ENCODE measurements at regions not wholly inside any gene's neighbourhood (a gene's known extent, or its start where the extent isn't known, plus 50 kb on each side); places are given as distances from the start of the nearest gene placed in this dataset.

DNA sequence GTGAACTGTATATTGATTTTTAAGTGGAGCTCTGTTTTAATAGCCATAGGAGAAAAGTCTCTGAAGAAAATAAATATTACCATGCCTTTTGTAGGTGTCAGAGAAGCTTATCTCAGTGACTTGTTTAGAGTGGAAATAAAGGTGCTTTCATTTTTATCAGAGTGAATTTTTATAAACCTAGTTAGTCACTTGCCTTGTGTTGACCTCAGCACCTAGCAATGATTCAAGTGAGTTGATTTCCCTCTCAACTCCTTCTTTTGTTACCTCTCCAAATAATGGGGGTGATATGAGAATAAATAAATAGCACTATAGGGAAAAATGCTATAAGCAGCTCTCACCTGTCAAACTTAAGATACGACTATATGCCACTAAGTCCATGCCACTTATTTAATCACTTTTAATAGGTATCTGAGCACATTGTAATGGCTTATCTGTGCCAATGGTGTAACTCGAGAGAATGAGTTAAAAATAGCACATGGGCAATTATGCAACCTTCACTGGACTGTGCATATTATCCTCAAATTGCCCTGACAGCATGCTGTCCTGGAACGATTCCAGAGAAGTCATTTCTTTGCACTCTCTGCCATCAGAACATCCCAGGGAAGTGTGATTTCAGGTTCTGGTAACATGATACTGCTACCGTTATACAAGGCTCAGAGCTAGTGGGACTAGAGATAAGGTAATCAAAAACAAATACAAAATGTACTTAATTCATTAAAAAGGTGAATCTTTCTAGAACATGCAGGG lies 290.8 kb downstream of the CCDC85A start:
- H3K36me3 Mint-ChIP-seq (ENCODE audit: insufficient read depth) = no peaks in the 10 kb centered on the region
- no peaks in the 10 kb centered on the region for H3K4me1 Mint-ChIP-seq
- no peak overlapping the region for H3K4me3 Mint-ChIP-seq
- no peaks in the 10 kb centered on the region for H3K27me3 Mint-ChIP-seq
- ATAC-seq (replicated peaks; ENCODE audit: extremely low read depth, poor library complexity, severe bottlenecking) (no peak), DNase-seq (ENCODE audit: low spot score in 2 of 2) (no peak)
- peaks cover 11% of the 10 kb centered on the region for H3K9me3 Mint-ChIP-seq
- no peak overlapping the region for H3K27ac Mint-ChIP-seq (ENCODE audit: low read depth)

DNA sequence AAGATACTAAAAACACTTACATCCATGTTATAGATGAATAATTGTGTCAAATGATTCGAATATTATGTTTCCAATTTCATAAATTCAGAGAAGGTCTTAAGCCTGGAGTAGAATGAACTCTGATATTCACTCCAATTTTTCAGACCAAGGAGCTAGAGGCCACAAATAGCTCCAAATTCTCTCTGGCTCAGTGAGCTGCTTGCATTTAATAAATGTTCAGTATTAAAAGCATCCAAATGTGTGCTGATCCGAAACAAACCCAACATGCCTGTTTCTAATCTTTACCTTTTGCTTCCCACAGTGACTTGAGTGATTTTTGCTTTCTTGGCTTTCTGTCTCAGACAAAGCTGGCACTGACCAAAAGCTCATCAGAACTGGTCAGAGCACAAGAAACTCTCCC lies 291.4 kb downstream of the CCDC85A start:
- ATAC-seq (replicated peaks; ENCODE audit: extremely low read depth, poor library complexity, severe bottlenecking) (no peak), DNase-seq (ENCODE audit: low spot score in 2 of 2) (no peak)
- H3K4me3 Mint-ChIP-seq = no peak overlapping the region
- peaks cover 11% of the 10 kb centered on the region for H3K9me3 Mint-ChIP-seq
- H3K27ac Mint-ChIP-seq (ENCODE audit: low read depth) = no peak overlapping the region
- H3K4me1 Mint-ChIP-seq = no peaks in the 10 kb centered on the region
- H3K36me3 Mint-ChIP-seq (ENCODE audit: insufficient read depth) = no peaks in the 10 kb centered on the region
- no peaks in the 10 kb centered on the region for H3K27me3 Mint-ChIP-seq

DNA sequence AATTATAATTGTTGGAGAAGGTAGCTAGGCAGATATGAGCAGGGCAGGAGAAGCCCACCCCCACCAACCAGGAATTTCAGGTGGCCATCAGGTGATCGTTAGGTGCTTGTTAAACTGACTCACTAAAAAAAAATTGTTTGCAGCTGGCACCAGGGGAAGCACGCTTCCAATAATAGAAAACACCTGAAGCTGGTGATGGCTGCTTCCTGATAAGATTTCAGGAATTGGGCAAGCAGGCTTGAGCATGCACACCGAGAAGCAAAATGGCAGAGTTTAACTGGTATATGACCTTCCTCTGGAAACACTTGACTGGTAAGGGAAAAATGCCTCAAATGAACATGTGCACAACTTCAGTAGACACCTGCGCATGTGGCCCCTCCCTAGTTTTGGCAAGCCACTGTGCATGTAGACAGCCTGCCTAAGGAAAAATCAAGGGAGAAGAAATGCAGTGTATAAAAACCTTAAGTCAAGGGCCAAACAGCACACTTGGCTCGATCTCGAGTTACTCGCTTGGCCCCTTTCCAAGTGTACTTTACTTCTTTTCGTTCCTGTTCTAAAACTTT lies 292.8 kb downstream of the CCDC85A start:
- Mint-ChIP-seq H3K4me3 (no peak overlapping the region), H3K27ac (ENCODE audit: low read depth) (no peak overlapping the region), H3K27me3 (no peaks in the 10 kb centered on the region), H3K9me3 (peaks cover 15% of the 10 kb centered on the region), H3K4me1 (no peaks in the 10 kb centered on the region), H3K36me3 (ENCODE audit: insufficient read depth) (no peaks in the 10 kb centered on the region)
- DNase-seq (ENCODE audit: low spot score in 2 of 2) (no peak), ATAC-seq (replicated peaks; ENCODE audit: extremely low read depth, poor library complexity, severe bottlenecking) (no peak)

DNA sequence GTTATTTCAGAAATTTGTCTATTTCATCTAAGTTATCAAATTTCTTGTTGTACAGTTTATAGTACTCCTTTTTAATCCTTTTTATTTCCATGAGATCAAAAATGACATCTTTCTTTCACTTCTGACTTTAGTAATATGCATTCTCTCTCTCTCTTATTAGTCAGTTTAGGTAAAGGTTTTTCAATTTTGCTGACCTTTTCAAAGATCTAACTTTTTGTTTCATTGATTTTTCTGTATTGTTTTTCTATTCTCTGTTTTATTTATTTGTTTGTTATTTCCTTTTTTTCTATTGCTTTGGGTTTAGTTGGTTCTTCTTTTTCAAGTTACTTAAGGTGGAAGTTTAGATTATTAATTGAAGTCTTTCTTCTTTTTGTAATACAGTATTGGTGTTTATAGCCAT lies 294.2 kb downstream of the CCDC85A start:
- H3K9me3 Mint-ChIP-seq = peaks cover 17% of the 10 kb centered on the region
- DNase-seq (ENCODE audit: low spot score in 2 of 2) (no peak), ATAC-seq (replicated peaks; ENCODE audit: extremely low read depth, poor library complexity, severe bottlenecking) (no peak)
- no peak overlapping the region for H3K27ac Mint-ChIP-seq (ENCODE audit: low read depth)
- no peaks in the 10 kb centered on the region for H3K36me3 Mint-ChIP-seq (ENCODE audit: insufficient read depth)
- no peaks in the 10 kb centered on the region for H3K27me3 Mint-ChIP-seq
- no peaks in the 10 kb centered on the region for H3K4me1 Mint-ChIP-seq
- no peak overlapping the region for H3K4me3 Mint-ChIP-seq

DNA sequence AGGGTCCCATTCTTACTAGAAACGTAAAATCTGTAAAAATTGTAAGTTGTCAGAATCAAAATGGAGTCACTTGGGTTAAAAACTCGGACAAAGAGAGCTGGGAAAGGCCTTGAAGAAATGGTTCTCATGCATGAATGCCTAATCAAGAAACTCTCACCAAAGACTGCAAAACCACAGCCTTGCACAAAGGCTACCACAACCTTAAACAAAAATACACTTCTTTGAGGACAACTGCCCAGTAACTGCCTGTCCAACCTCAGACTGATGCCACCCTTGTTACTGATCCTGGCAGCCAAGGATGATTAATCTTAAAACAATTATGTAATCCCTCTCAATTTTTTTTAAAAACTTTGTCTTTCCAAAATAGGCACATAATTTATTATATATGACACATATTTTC lies 299.3 kb downstream of the CCDC85A start:
- DNase-seq (ENCODE audit: low spot score in 2 of 2) = no peak
- no peak for ATAC-seq (replicated peaks; ENCODE audit: extremely low read depth, poor library complexity, severe bottlenecking)
- Mint-ChIP-seq H3K9me3 (peaks cover 20% of the 10 kb centered on the region), H3K4me3 (no peak overlapping the region), H3K36me3 (ENCODE audit: insufficient read depth) (no peaks in the 10 kb centered on the region), H3K27me3 (no peaks in the 10 kb centered on the region), H3K4me1 (no peaks in the 10 kb centered on the region), H3K27ac (ENCODE audit: low read depth) (no peak overlapping the region)

DNA sequence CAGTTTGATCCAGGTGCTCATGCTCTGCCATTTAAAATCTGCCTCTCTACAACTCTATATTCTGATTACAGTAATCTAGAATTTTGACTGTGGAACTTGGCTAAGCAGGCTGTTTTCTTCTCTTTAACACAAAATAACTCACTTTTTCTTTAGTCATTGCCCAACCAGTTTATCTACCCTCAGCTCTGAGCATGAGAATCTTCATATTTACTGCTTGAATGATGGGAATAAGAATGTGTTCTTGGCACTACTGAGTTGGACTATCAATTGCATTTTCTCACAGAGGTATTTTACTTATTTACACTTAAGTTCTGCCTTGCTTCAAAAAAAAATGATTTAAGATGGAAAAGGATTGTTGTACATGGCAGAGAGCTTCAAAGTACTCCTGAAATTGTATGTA lies 301.1 kb downstream of the CCDC85A start:
- H3K4me3 Mint-ChIP-seq = no peak overlapping the region
- no peaks in the 10 kb centered on the region for H3K27me3 Mint-ChIP-seq
- peaks cover 23% of the 10 kb centered on the region for H3K9me3 Mint-ChIP-seq
- no peaks in the 10 kb centered on the region for H3K36me3 Mint-ChIP-seq (ENCODE audit: insufficient read depth)
- H3K4me1 Mint-ChIP-seq = no peaks in the 10 kb centered on the region
- no peak overlapping the region for H3K27ac Mint-ChIP-seq (ENCODE audit: low read depth)
- DNase-seq (ENCODE audit: low spot score in 2 of 2) (no peak), ATAC-seq (replicated peaks; ENCODE audit: extremely low read depth, poor library complexity, severe bottlenecking) (no peak)

DNA sequence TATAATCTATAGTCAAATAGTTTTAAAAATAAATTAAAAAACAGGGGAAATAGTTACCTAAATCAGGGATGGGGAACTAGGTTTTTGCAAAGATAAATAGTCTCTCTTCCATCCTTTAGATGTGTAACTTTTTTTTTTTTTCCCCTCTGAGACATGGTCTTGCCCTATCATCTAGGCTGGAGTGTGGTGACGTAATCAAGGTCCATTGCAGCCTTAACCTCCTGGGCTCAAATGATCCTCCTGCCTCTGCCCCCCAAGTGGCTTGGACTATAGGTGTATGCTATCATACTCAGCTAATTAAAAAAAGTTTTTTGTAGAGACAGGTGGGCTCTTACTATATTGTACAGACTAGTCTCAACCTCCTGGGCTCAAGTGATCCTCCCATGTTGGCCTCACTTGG lies 316.5 kb downstream of the CCDC85A start:
- Mint-ChIP-seq H3K27me3 (no peaks in the 10 kb centered on the region), H3K36me3 (ENCODE audit: insufficient read depth) (no peaks in the 10 kb centered on the region), H3K4me3 (no peak overlapping the region), H3K27ac (ENCODE audit: low read depth) (no peak overlapping the region), H3K4me1 (no peaks in the 10 kb centered on the region), H3K9me3 (peaks cover 37% of the 10 kb centered on the region)
- no peak for ATAC-seq (replicated peaks; ENCODE audit: extremely low read depth, poor library complexity, severe bottlenecking)
- no peak for DNase-seq (ENCODE audit: low spot score in 2 of 2)

DNA sequence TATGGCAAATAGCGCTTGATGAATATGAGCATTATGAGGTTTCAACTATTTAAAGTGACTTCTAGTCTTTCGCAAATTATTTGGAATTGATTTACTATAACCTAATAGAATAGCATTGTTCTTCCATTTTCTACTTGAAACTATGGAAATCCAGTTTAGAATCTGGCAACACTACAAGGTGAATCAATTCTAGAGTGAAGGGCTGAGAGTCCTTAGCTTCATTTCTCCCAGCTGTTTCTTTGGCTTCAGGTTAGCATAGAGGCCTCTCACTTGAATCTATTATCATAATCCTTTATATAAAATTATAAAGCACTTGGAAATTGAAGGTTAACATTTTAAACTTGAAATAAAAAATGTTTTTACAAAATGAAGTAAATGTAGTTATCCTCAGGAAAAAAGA lies 318.8 kb downstream of the CCDC85A start:
- no peak for ATAC-seq (replicated peaks; ENCODE audit: extremely low read depth, poor library complexity, severe bottlenecking)
- peaks cover 38% of the 10 kb centered on the region for H3K9me3 Mint-ChIP-seq
- H3K27me3 Mint-ChIP-seq = no peaks in the 10 kb centered on the region
- no peak overlapping the region for H3K4me3 Mint-ChIP-seq
- H3K4me1 Mint-ChIP-seq = no peaks in the 10 kb centered on the region
- H3K27ac Mint-ChIP-seq (ENCODE audit: low read depth) = no peak overlapping the region
- H3K36me3 Mint-ChIP-seq (ENCODE audit: insufficient read depth) = no peaks in the 10 kb centered on the region
- DNase-seq (ENCODE audit: low spot score in 2 of 2) = no peak

DNA sequence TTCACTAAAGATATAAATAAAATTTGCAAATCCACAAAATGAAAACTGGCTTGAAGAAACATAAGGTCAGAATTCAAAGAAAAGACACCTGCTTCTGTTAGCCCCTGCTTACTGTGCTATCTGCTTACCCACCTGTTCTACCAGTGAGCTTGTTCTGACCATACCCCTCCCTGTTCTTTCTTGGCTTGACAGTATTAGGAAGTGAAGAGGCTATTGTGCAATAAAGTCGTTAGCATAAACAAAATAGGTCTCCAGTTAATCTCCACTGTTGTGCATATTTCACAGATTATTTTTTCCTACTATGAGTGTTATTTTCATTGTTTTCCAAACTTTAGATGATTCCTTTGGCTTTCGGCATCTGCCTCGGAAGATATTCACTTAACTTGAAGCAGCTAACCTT lies 322.1 kb downstream of the CCDC85A start:
- no peak for DNase-seq (ENCODE audit: low spot score in 2 of 2)
- no peak overlapping the region for H3K4me3 Mint-ChIP-seq
- H3K4me1 Mint-ChIP-seq = no peaks in the 10 kb centered on the region
- H3K9me3 Mint-ChIP-seq = peaks cover 27% of the 10 kb centered on the region
- H3K27me3 Mint-ChIP-seq = no peaks in the 10 kb centered on the region
- no peaks in the 10 kb centered on the region for H3K36me3 Mint-ChIP-seq (ENCODE audit: insufficient read depth)
- no peak for ATAC-seq (replicated peaks; ENCODE audit: extremely low read depth, poor library complexity, severe bottlenecking)
- H3K27ac Mint-ChIP-seq (ENCODE audit: low read depth) = no peak overlapping the region

DNA sequence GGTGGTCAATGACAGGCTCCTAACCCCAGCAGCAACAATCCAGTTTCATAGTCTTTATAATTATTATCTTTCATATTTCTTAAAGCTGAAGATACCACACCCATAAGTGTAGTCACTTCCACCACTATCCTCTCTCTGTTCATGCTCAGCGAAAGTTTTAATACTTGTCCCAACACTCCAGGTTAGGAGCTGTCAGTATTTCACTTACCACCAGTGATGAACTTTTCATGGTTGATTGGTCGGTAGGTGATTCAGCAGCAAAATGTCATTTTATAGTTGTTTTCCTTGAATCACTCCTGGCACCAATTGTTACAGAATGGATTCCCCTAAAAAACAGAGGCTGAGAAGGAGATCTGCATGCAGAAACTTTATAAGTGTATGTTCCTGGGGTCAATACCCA lies 324.9 kb downstream of the CCDC85A start:
- H3K27ac Mint-ChIP-seq (ENCODE audit: low read depth) = no peak overlapping the region
- H3K4me3 Mint-ChIP-seq = no peak overlapping the region
- H3K9me3 Mint-ChIP-seq = peaks cover 35% of the 10 kb centered on the region
- H3K36me3 Mint-ChIP-seq (ENCODE audit: insufficient read depth) = no peaks in the 10 kb centered on the region
- no peaks in the 10 kb centered on the region for H3K27me3 Mint-ChIP-seq
- DNase-seq (ENCODE audit: low spot score in 2 of 2) = no peak
- H3K4me1 Mint-ChIP-seq = no peaks in the 10 kb centered on the region
- no peak for ATAC-seq (replicated peaks; ENCODE audit: extremely low read depth, poor library complexity, severe bottlenecking)

DNA sequence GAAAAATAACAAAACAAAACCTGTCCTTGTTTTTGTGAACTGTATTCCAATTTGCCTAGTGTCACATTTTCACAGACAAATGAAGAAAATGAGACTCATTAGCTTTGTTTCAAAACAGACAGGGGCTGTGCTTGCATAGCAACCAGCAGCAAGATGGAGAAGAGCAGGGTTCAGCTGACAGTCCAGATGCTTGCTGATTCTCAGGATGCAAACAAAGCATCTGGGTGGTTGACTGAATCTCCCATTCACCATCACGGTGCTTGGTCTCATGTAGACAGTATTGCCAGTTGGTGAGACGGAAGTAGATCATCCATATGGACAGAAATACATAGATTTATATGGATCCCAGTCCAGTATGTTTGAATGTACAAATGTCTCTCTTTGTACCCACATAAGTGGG lies 326.8 kb downstream of the CCDC85A start:
- Mint-ChIP-seq H3K27ac (ENCODE audit: low read depth) (no peak overlapping the region), H3K27me3 (no peaks in the 10 kb centered on the region), H3K4me1 (no peaks in the 10 kb centered on the region), H3K4me3 (no peak overlapping the region), H3K36me3 (ENCODE audit: insufficient read depth) (no peaks in the 10 kb centered on the region), H3K9me3 (peaks cover 28% of the 10 kb centered on the region)
- ATAC-seq (replicated peaks; ENCODE audit: extremely low read depth, poor library complexity, severe bottlenecking) (no peak), DNase-seq (ENCODE audit: low spot score in 2 of 2) (no peak)

DNA sequence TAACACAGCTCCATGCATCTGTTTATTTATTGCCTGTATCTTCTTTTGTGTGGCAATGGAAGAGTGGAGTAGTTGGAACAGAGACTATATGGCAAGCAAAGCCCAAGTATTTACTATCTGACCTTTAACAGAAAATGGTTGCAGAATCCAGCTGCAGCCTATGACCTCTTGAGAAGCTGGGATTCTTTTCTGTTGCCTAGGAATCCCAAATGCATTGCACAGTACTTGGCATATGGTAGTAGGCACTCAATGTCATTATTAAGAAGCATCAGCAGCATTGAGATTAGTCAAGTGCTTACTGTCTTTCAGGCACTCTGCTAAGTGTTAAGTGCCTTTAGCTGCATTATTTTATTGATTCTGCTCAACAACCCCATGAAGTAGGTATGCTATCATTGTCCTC lies 331.6 kb downstream of the CCDC85A start:
- H3K9me3 Mint-ChIP-seq = peaks cover 14% of the 10 kb centered on the region
- ATAC-seq (replicated peaks; ENCODE audit: extremely low read depth, poor library complexity, severe bottlenecking) (no peak), DNase-seq (ENCODE audit: low spot score in 2 of 2) (no peak)
- H3K4me3 Mint-ChIP-seq = no peak overlapping the region
- H3K27ac Mint-ChIP-seq (ENCODE audit: low read depth) = no peak overlapping the region
- no peaks in the 10 kb centered on the region for H3K27me3 Mint-ChIP-seq
- H3K36me3 Mint-ChIP-seq (ENCODE audit: insufficient read depth) = no peaks in the 10 kb centered on the region
- H3K4me1 Mint-ChIP-seq = no peaks in the 10 kb centered on the region

DNA sequence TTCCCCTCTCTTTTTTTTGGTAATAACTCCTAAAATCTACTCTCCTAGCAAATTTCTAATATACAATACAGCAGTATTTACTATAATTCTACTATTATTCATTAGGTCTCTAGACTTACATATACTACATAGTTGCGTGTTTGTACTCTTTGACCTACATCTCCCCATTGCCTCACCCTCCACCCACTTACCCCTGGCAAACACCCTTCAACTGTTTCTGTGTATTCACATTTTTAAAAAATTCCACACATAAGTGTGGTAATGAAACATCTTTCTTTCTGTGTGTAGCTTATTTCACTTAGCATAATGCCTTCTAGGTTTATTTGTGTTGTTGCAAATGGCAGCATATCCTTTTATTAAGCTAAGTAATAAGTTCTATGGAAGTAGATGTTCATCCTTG lies 336.0 kb downstream of the CCDC85A start:
- ATAC-seq (replicated peaks; ENCODE audit: extremely low read depth, poor library complexity, severe bottlenecking) (no peak), DNase-seq (ENCODE audit: low spot score in 2 of 2) (no peak)
- Mint-ChIP-seq H3K27me3 (no peaks in the 10 kb centered on the region), H3K4me3 (no peak overlapping the region), H3K4me1 (no peaks in the 10 kb centered on the region), H3K36me3 (ENCODE audit: insufficient read depth) (no peaks in the 10 kb centered on the region), H3K27ac (ENCODE audit: low read depth) (no peak overlapping the region), H3K9me3 (peaks cover 8% of the 10 kb centered on the region)
